Neural cell (in vitro differentiated cells): ENCODE measurements at regions not wholly inside any gene's neighbourhood (a gene's known extent, or its start where the extent isn't known, plus 50 kb on each side); places are given as distances from the start of the nearest gene placed in this dataset.
"Not testable (repeated sequence)": the region's sequence is repeated elsewhere in the genome, so short reads cannot be mapped to it uniquely, and the experiment has no call there.

Experiments
- H2AFZ ChIP-seq: fragments of 200-600, 300-800 bp; sonication (generic), shearing (Covaris generic); 2 replicates; pipeline ENCODE4 v1.6.0; 2014; ENCODE audit warnings: low read depth, mild to moderate bottlenecking, antibody characterized with exemption, low read length, moderate library complexity
- H3F3A ChIP-seq: fragments of 200-600 bp; shearing (Covaris generic); 2 replicates; pipeline ENCODE4 v1.6.1; 2016; ENCODE audit warnings: mild to moderate bottlenecking, moderate library complexity, mixed read lengths, antibody characterized with exemption, low read length; ENCODE audit not compliant: insufficient read depth, poor library complexity, severe bottlenecking
- H3K27ac ChIP-seq: fragments of 200-600, 300-800 bp; sonication (generic), shearing (Covaris generic); 2 replicates; pipeline ENCODE4 v1.5.1; 2014; ENCODE audit warnings: mild to moderate bottlenecking, low read length, moderate library complexity
- H3K27me3 ChIP-seq: fragments of 300-800, 200-600 bp; sonication (generic), shearing (Covaris generic); 2 replicates; pipeline ENCODE4 v1.6.0; 2014; ENCODE audit warnings: mild to moderate bottlenecking, low read depth, low read length, moderate library complexity; ENCODE audit not compliant: insufficient read depth
- H3K36me3 ChIP-seq: fragments of 300-800, 200-600 bp; sonication (generic), shearing (Covaris generic); 2 replicates; pipeline ENCODE4 v1.5.1; 2014; ENCODE audit warnings: mild to moderate bottlenecking, antibody characterized with exemption, low read length, moderate library complexity; ENCODE audit not compliant: insufficient read depth
- H3K4me2 ChIP-seq: fragments of 300-800, 200-600 bp; sonication (generic), shearing (Covaris generic); 2 replicates; pipeline ENCODE4 v1.6.0; 2014; ENCODE audit warnings: mild to moderate bottlenecking, low read length
- H3K4me3 ChIP-seq: fragments of 300-800, 200-600 bp; sonication (generic), shearing (Covaris generic); 2 replicates; pipeline ENCODE4 v1.5.1; 2014; ENCODE audit warnings: mild to moderate bottlenecking, low read length, moderate library complexity
- H3K79me2 ChIP-seq: fragments of 200-600 bp; shearing (Covaris generic); replicated peaks from 2 replicates; pipeline ENCODE4 v1.6.0; 2014; ENCODE audit warnings: mild to moderate bottlenecking, low read length, moderate library complexity; ENCODE audit not compliant: insufficient read depth
- H3K9ac ChIP-seq: fragments of 300-800, 200-600 bp; sonication (generic), shearing (Covaris generic); 2 replicates; pipeline ENCODE4 v1.6.1; 2016; ENCODE audit warnings: mild to moderate bottlenecking, low read length, mixed read lengths
- H3K9me2 ChIP-seq: fragments of 200-600 bp; shearing (Covaris generic); 2 replicates; pipeline ENCODE4 v1.6.1; 2016; ENCODE audit warnings: mild to moderate bottlenecking, low read length, mixed read lengths; ENCODE audit not compliant: insufficient read depth
- H3K9me3 ChIP-seq: fragments of 200-600, 300-800 bp; sonication (generic), shearing (Covaris generic); 2 replicates; pipeline ENCODE4 v1.6.1; 2016; ENCODE audit warnings: mild to moderate bottlenecking, mixed run types, low read length, moderate library complexity, mixed read lengths
- H4K20me1 ChIP-seq: fragments of 200-600 bp; shearing (Covaris generic); 2 replicates; pipeline ENCODE4 v1.6.1; 2016; ENCODE audit warnings: mild to moderate bottlenecking, mixed run types; ENCODE audit not compliant: insufficient read depth
- CTCF ChIP-seq: fragments of 450-650 bp; IDR thresholded peaks from 2 replicates; pipeline ENCODE4 v1.5.1; 2014; ENCODE audit warnings: antibody characterized with exemption, mild to moderate bottlenecking, moderate library complexity; ENCODE audit not compliant: poor library complexity, severe bottlenecking
- EP300 ChIP-seq: fragments of 450-650 bp; conservative IDR thresholded peaks from 2 replicates; pipeline ENCODE4 v1.6.1; 2014; ENCODE audit warnings: antibody characterized with exemption, mild to moderate bottlenecking, moderate library complexity; ENCODE audit not compliant: poor library complexity, severe bottlenecking
- EZH2 ChIP-seq: fragments of 200-600, 300-800 bp; shearing (Covaris generic), sonication (generic); IDR thresholded peaks from 2 replicates; pipeline ENCODE4 v1.6.1; 2014; ENCODE audit warnings: antibody characterized with exemption, low read length, borderline replicate concordance, mild to moderate bottlenecking; ENCODE audit not compliant: insufficient read depth, poor library complexity, severe bottlenecking
- MXI1 ChIP-seq: fragments of 450-650 bp; conservative IDR thresholded peaks from 2 replicates; pipeline ENCODE4 v1.6.1; 2014; ENCODE audit warnings: antibody characterized with exemption, mild to moderate bottlenecking; ENCODE audit not compliant: poor library complexity, severe bottlenecking
- POLR2AphosphoS5 ChIP-seq: IDR thresholded peaks from 2 replicates; pipeline ENCODE4 v1.6.1; 2012
- RAD21 ChIP-seq: fragments of 450-650 bp; conservative IDR thresholded peaks from 2 replicates; pipeline ENCODE4 v1.6.1; 2014; ENCODE audit warnings: antibody characterized with exemption, mild to moderate bottlenecking, moderate library complexity
- REST ChIP-seq: IDR thresholded peaks from 2 replicates; pipeline ENCODE4 v1.6.1; 2012; ENCODE audit warnings: borderline replicate concordance
- SMC3 ChIP-seq: fragments of 450-650 bp; conservative IDR thresholded peaks from 2 replicates; pipeline ENCODE4 v1.6.1; 2014; ENCODE audit warnings: antibody characterized with exemption, mild to moderate bottlenecking, moderate library complexity; ENCODE audit not compliant: poor library complexity
- TAF1 ChIP-seq: IDR thresholded peaks from 2 replicates; pipeline ENCODE4 v1.6.1; 2012; ENCODE audit warnings: low read depth

GRCh38 chr2:64899081-64899865 lies 89.9 kb upstream of the SLC1A4 start:
- H4K20me1 ChIP-seq = no peaks in the 10 kb centered on the region
- H3K36me3 ChIP-seq = no peaks in the 10 kb centered on the region
- H3K4me2 ChIP-seq = no peak overlapping the region
- TF ChIP-seq REST (no peak), POLR2AphosphoS5 (no peak), RAD21 (no peak), TAF1 (no peak), EP300 (no peak), EZH2 (no peak), SMC3 (no peak), MXI1 (no peak), CTCF (no peak)
- no peak overlapping the region for H2AFZ ChIP-seq
- no peak overlapping the region for H3K27ac ChIP-seq
- H3K9ac ChIP-seq = no peak overlapping the region
- no peaks in the 10 kb centered on the region for H3K27me3 ChIP-seq
- H3K79me2 ChIP-seq = no peaks in the 10 kb centered on the region
- no peaks in the 10 kb centered on the region for H3K9me2 ChIP-seq
- H3K4me3 ChIP-seq = no peak overlapping the region
- no peaks in the 10 kb centered on the region for H3K9me3 ChIP-seq
- no peaks in the 10 kb centered on the region for H3F3A ChIP-seq

GRCh38 chr2:64899876-64900275 lies 89.3 kb upstream of the SLC1A4 start:
- H3K4me2 ChIP-seq, H3K4me3 ChIP-seq, H3F3A ChIP-seq, H3K9ac ChIP-seq, H3K27me3 ChIP-seq, H3K36me3 ChIP-seq, H4K20me1 ChIP-seq, H3K9me3 ChIP-seq, H3K27ac ChIP-seq, H2AFZ ChIP-seq, H3K79me2 ChIP-seq, H3K9me2 ChIP-seq: not testable (repeated sequence)
